ENCODE measurements at regions not wholly inside any gene's neighbourhood (a gene's known extent, or its start where the extent isn't known, plus 50 kb on each side); places are given as distances from the start of the nearest gene placed in this dataset.

DNA sequence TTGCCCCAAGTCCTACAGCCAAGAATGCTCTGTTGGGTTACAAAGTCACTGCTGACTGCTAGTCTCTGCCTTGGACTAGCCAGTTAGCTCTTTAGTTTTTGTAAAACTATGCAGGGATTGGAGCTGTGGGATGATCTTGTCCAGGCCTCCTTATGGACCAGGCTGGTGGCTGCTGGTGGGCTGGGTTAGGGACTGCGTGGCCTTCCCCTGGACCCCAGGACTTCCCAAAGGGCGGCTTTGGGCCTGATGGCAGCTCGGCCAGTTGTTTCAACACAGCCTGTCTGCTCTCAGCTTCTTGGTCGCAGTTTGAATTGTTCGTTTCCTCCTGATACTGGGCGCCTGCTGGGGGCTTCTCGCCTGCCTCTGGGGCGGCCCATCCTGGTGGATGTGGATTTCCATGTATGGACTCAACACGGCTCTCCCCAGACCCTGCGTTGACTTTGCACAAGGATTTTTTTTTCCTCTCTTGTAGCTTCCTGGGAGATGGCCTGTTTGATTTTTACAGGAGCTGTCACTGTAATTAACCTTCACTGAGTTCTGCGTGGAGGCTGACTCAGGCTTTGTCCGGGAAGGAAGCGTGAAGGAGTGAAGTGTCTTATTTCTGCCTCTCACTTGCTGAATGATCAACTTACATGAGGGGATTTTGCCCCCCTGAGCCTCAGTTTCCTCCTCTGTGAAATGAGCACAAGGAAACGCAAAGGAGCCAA, 91.9 kb upstream of the NEURL1B start:
- Mint-ChIP-seq H3K27me3 (ENCODE audit: insufficient read depth) (peaks cover 6% of the 10 kb centered on the region), H3K4me1 (peaks cover 8% of the 10 kb centered on the region), H3K27ac (peak overlapping the region; percentile 15), H3K4me3 (no peak overlapping the region), H3K36me3 (ENCODE audit: low read depth) (no peaks in the 10 kb centered on the region), H3K9me3 (no peaks in the 10 kb centered on the region)
- no peak for TF ChIP-seq CTCF (conservative IDR thresholded peaks at IDR 0.05)
- Histone ChIP-seq H3K27me3 (ENCODE audit: control insufficient read depth, insufficient read depth, low read length, poor library complexity, severe bottlenecking) (no peaks in the 10 kb centered on the region), H3K27ac (ENCODE audit: low read depth, low read length) (peak overlapping the region; percentile 18), H3K4me3 (ENCODE audit: low read length) (no peak overlapping the region), H3K9me3 (ENCODE audit: control insufficient read depth, low read length) (no peaks in the 10 kb centered on the region), H3K9ac (ENCODE audit: extremely low read depth, low read length, poor library complexity, severe bottlenecking) (no peak overlapping the region), H3K36me3 (ENCODE audit: control insufficient read depth, insufficient read depth, low read length) (no peaks in the 10 kb centered on the region), H3K4me1 (ENCODE audit: control insufficient read depth, insufficient read depth, low read length) (no peaks in the 10 kb centered on the region)
- peak; percentile 46 for DNase-seq
- 84 to 85% methylated on average over 11 to 14 of the region's 14 CpGs for WGBS, 2 experiments (ENCODE audit: insufficient coverage in 1 of 2, insufficient read length in 1 of 2)

- Histone ChIP-seq H3K27ac (ENCODE audit: low read depth, low read length) (no peak overlapping the region), H3K36me3 (ENCODE audit: control insufficient read depth, insufficient read depth, low read length) (no peaks in the 10 kb centered on the region), H3K4me3 (ENCODE audit: low read length) (no peak overlapping the region), H3K9me3 (ENCODE audit: control insufficient read depth, low read length) (no peaks in the 10 kb centered on the region), H3K4me1 (ENCODE audit: control insufficient read depth, insufficient read depth, low read length) (no peaks in the 10 kb centered on the region), H3K9ac (ENCODE audit: extremely low read depth, low read length, poor library complexity, severe bottlenecking) (no peak overlapping the region), H3K27me3 (ENCODE audit: control insufficient read depth, insufficient read depth, low read length, poor library complexity, severe bottlenecking) (no peaks in the 10 kb centered on the region)
- Mint-ChIP-seq H3K27me3 (ENCODE audit: insufficient read depth) (peaks cover 6% of the 10 kb centered on the region), H3K4me1 (peaks cover 8% of the 10 kb centered on the region), H3K4me3 (no peak overlapping the region), H3K27ac (no peak overlapping the region), H3K9me3 (no peaks in the 10 kb centered on the region), H3K36me3 (ENCODE audit: low read depth) (no peaks in the 10 kb centered on the region)
- TF ChIP-seq CTCF (conservative IDR thresholded peaks at IDR 0.05): no peak
- DNase-seq: peak; percentile 30
- WGBS, 2 experiments (ENCODE audit: insufficient coverage in 1 of 2, insufficient read length in 1 of 2): 77 to 92% methylated on average over 3 to 6 of the region's 6 CpGs
These were observed 92.7 kb upstream of the NEURL1B start for GRCh38 chr5:172548311-172548731.

- WGBS, 2 experiments (ENCODE audit: insufficient coverage in 1 of 2, insufficient read length in 1 of 2): 90 to 100% methylated on average over 3 to 5 of the region's 5 CpGs
- Mint-ChIP-seq H3K9me3 (no peaks in the 10 kb centered on the region), H3K4me3 (no peak overlapping the region), H3K27ac (no peak overlapping the region), H3K27me3 (ENCODE audit: insufficient read depth) (peaks cover 6% of the 10 kb centered on the region), H3K36me3 (ENCODE audit: low read depth) (no peaks in the 10 kb centered on the region), H3K4me1 (peaks cover 8% of the 10 kb centered on the region)
- Histone ChIP-seq H3K36me3 (ENCODE audit: control insufficient read depth, insufficient read depth, low read length) (no peaks in the 10 kb centered on the region), H3K4me1 (ENCODE audit: control insufficient read depth, insufficient read depth, low read length) (no peaks in the 10 kb centered on the region), H3K27ac (ENCODE audit: low read depth, low read length) (no peak overlapping the region), H3K9me3 (ENCODE audit: control insufficient read depth, low read length) (no peaks in the 10 kb centered on the region), H3K27me3 (ENCODE audit: control insufficient read depth, insufficient read depth, low read length, poor library complexity, severe bottlenecking) (no peaks in the 10 kb centered on the region), H3K9ac (ENCODE audit: extremely low read depth, low read length, poor library complexity, severe bottlenecking) (no peak overlapping the region), H3K4me3 (ENCODE audit: low read length) (no peak overlapping the region)
- no peak for TF ChIP-seq CTCF (conservative IDR thresholded peaks at IDR 0.05)
- peak; percentile 15 for DNase-seq
These were observed 91.9 kb upstream of the SH3PXD2B start for GRCh38 chr5:172546196-172546595.
